ENCODE measurements at regions not wholly inside any gene's neighbourhood (a gene's known extent, or its start where the extent isn't known, plus 50 kb on each side); places are given as distances from the start of the nearest gene placed in this dataset.

- TF ChIP-seq RCOR1 (IDR thresholded peaks at IDR 0.05; ENCODE audit: low read length), result no peak
- no peak for TF ChIP-seq RFX5 (IDR thresholded peaks at IDR 0.05; ENCODE audit: low read length)
- TF ChIP-seq REST (IDR thresholded peaks at IDR 0.05; ENCODE audit: low read depth, low read length), result no peak
- no peak for TF ChIP-seq EZH2phosphoT487 (IDR thresholded peaks at IDR 0.05; ENCODE audit: borderline replicate concordance, low read depth)
- no peak for TF ChIP-seq CTCF (IDR thresholded peaks at IDR 0.05)
- TF ChIP-seq USF2 (IDR thresholded peaks at IDR 0.05; ENCODE audit: borderline replicate concordance, low read depth, low read length), result no peak
- no peak for TF ChIP-seq TAF1 (IDR thresholded peaks at IDR 0.05; ENCODE audit: borderline replicate concordance, low read depth, low read length)
- TF ChIP-seq FOXM1 (IDR thresholded peaks at IDR 0.05; ENCODE audit: low read depth), result no peak
Measured at GRCh38 chr5:101580591-101580990, 677.5 kb upstream of the ST8SIA4 start.

Measured in SK-N-SH (cell line).